Fibroblast of the aortic adventitia (primary cell): ENCODE measurements at regions not wholly inside any gene's neighbourhood (a gene's known extent, or its start where the extent isn't known, plus 50 kb on each side); places are given as distances from the start of the nearest gene placed in this dataset.
A peak's percentile ranks its signal among the peaks of the same experiment; 100 is the strongest.

Experiments
- DNase-seq: peaks from one replicate; pipeline ENCODE4 v3.0.0-alpha.2; 2010; ENCODE audit warnings: low read depth
- H3K4me3 ChIP-seq: 2 replicates; pipeline ENCODE4 v1.5.1; 2011; ENCODE audit warnings: low read depth, mild to moderate bottlenecking, control low read depth, low read length, moderate library complexity
- CTCF ChIP-seq: IDR thresholded peaks from 2 replicates; pipeline ENCODE4 v1.5.1; 2011; ENCODE audit warnings: mild to moderate bottlenecking, low read length, control low read depth, inconsistent platforms; ENCODE audit not compliant: insufficient read depth

GRCh38 chr2:105183555-105184323 lies 57.8 kb upstream of the GPR45 start:
- DNase-seq: no peak
- no peak for TF ChIP-seq CTCF
- no peak overlapping the region for H3K4me3 ChIP-seq

- no peak for TF ChIP-seq CTCF
- no peak for DNase-seq
- no peak overlapping the region for H3K4me3 ChIP-seq
Observed at GRCh38 chr2:105184420-105184819, 57.1 kb upstream of the GPR45 start.

- no peak for TF ChIP-seq CTCF
- DNase-seq: no peak
- H3K4me3 ChIP-seq: no peak overlapping the region
Observed at GRCh38 chr2:105186967-105187498, 54.5 kb upstream of the GPR45 start.

- TF ChIP-seq CTCF: no peak
- peak; percentile 13 for DNase-seq
- H3K4me3 ChIP-seq: no peak overlapping the region
Observed at GRCh38 chr2:105187531-105187930, 54.0 kb upstream of the GPR45 start.

GRCh38 chr2:105188343-105188742 lies 53.2 kb upstream of the GPR45 start:
- no peak overlapping the region for H3K4me3 ChIP-seq
- no peak for TF ChIP-seq CTCF
- DNase-seq: no peak
